Neural progenitor cell (in vitro differentiated cells): ENCODE measurements at regions not wholly inside any gene's neighbourhood (a gene's known extent, or its start where the extent isn't known, plus 50 kb on each side); places are given as distances from the start of the nearest gene placed in this dataset.

Source experiments
- DNase-seq: peaks from one replicate; pipeline ENCODE4 v3.0.0-alpha.2; 2016; ENCODE audit warnings: low spot score
- H2AFZ ChIP-seq: fragments of 200-600 bp; sonication (generic); replicated peaks from 2 replicates; pipeline ENCODE4 v1.6.1; 2016; ENCODE audit warnings: antibody characterized with exemption
- H3F3A ChIP-seq: fragments of 200-600 bp; sonication (generic); 2 replicates; pipeline ENCODE4 v1.6.1; 2016; ENCODE audit warnings: antibody characterized with exemption, low read depth
- H3K27ac ChIP-seq: fragments of 200-600 bp; sonication (generic); 2 replicates; pipeline ENCODE4 v1.5.1; 2016; ENCODE audit warnings: mild to moderate bottlenecking
- H3K27me3 ChIP-seq: fragments of 200-600 bp; sonication (generic); 2 replicates; pipeline ENCODE4 v1.6.1; 2016; ENCODE audit warnings: mild to moderate bottlenecking, moderate library complexity
- H3K36me3 ChIP-seq: fragments of 200-600 bp; sonication (generic); 2 replicates; pipeline ENCODE4 v1.5.1; 2016
- H3K4me1 ChIP-seq: fragments of 200-600 bp; sonication (generic); 2 replicates; pipeline ENCODE4 v1.6.1; 2016; ENCODE audit warnings: mixed run types
- H3K4me2 ChIP-seq: fragments of 200-600 bp; sonication (generic); 2 replicates; pipeline ENCODE4 v1.6.1; 2016
- H3K4me3 ChIP-seq: fragments of 200-600 bp; sonication (generic); 2 replicates; pipeline ENCODE4 v1.5.1; 2016
- H3K79me2 ChIP-seq: fragments of 200-600 bp; sonication (generic); 2 replicates; pipeline ENCODE4 v1.6.1; 2016; ENCODE audit warnings: low read depth
- H3K9ac ChIP-seq: fragments of 200-600 bp; sonication (generic); 2 replicates; pipeline ENCODE4 v1.6.1; 2016
- H3K9me3 ChIP-seq: fragments of 200-600 bp; sonication (generic); 2 replicates; pipeline ENCODE4 v1.5.1; 2016; ENCODE audit warnings: low read depth
- H4K20me1 ChIP-seq: fragments of 200-600 bp; sonication (generic); 2 replicates; pipeline ENCODE4 v1.6.1; 2016; ENCODE audit warnings: low read depth
- H3K27ac Mint-ChIP-seq: 3 replicates; pipeline ENCODE4 v1.8.0; 2021; ENCODE audit warnings: mixed read lengths
- H3K27me3 Mint-ChIP-seq: 2 replicates; pipeline ENCODE4 v1.8.0; 2022; ENCODE audit warnings: low read depth, mild to moderate bottlenecking, inconsistent platforms, moderate library complexity, mixed read lengths; ENCODE audit not compliant: insufficient read depth
- H3K36me3 Mint-ChIP-seq: 3 replicates; pipeline ENCODE4 v1.8.0; 2021; ENCODE audit warnings: mixed read lengths
- H3K4me1 Mint-ChIP-seq: 3 replicates; pipeline ENCODE4 v1.8.0; 2021; ENCODE audit warnings: mixed read lengths
- H3K4me3 Mint-ChIP-seq: 3 replicates; pipeline ENCODE4 v1.8.0; 2021; ENCODE audit warnings: mild to moderate bottlenecking, moderate library complexity, mixed read lengths
- H3K9me3 Mint-ChIP-seq: 3 replicates; pipeline ENCODE4 v1.8.0; 2020; ENCODE audit warnings: mixed read lengths
- EZH2 ChIP-seq: fragments of 200-600 bp; sonication (generic); IDR thresholded peaks from 2 replicates; pipeline ENCODE4 v1.6.1; 2017; ENCODE audit warnings: antibody characterized with exemption, mild to moderate bottlenecking, moderate library complexity
- EZH2phosphoT487 ChIP-seq: fragments of 200-600 bp; sonication (generic); IDR thresholded peaks from 2 replicates; pipeline ENCODE4 v1.6.1; 2017; ENCODE audit warnings: antibody characterized with exemption
- TF ChIP-seq, protein P1 (sequence below): fragments of 200-600 bp; sonication (generic); IDR thresholded peaks from 2 replicates; pipeline ENCODE4 v1.5.1; 2017; ENCODE audit warnings: antibody characterized with exemption, mild to moderate bottlenecking

- Histone ChIP-seq H3K27me3 (no peaks in the 10 kb centered on the region), H3K4me1 (peaks cover 22% of the 10 kb centered on the region), H3K9ac (no peak overlapping the region), H3K4me3 (no peak overlapping the region), H3K79me2 (no peaks in the 10 kb centered on the region), H3K4me2 (peak overlapping the region; percentile 15), H3K9me3 (no peaks in the 10 kb centered on the region), H2AFZ (peak overlapping the region; percentile 23), H3K27ac (peak overlapping the region; percentile 7), H4K20me1 (no peaks in the 10 kb centered on the region), H3F3A (peaks cover 5% of the 10 kb centered on the region), H3K36me3 (no peaks in the 10 kb centered on the region)
- Mint-ChIP-seq H3K36me3 (no peaks in the 10 kb centered on the region), H3K27me3 (no peaks in the 10 kb centered on the region), H3K4me1 (peaks cover 2% of the 10 kb centered on the region), H3K27ac (no peak overlapping the region), H3K9me3 (no peaks in the 10 kb centered on the region), H3K4me3 (no peak overlapping the region)
- TF ChIP-seq, protein P1, sequence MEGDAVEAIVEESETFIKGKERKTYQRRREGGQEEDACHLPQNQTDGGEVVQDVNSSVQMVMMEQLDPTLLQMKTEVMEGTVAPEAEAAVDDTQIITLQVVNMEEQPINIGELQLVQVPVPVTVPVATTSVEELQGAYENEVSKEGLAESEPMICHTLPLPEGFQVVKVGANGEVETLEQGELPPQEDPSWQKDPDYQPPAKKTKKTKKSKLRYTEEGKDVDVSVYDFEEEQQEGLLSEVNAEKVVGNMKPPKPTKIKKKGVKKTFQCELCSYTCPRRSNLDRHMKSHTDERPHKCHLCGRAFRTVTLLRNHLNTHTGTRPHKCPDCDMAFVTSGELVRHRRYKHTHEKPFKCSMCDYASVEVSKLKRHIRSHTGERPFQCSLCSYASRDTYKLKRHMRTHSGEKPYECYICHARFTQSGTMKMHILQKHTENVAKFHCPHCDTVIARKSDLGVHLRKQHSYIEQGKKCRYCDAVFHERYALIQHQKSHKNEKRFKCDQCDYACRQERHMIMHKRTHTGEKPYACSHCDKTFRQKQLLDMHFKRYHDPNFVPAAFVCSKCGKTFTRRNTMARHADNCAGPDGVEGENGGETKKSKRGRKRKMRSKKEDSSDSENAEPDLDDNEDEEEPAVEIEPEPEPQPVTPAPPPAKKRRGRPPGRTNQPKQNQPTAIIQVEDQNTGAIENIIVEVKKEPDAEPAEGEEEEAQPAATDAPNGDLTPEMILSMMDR, result no peak
- TF ChIP-seq EZH2 (no peak), EZH2phosphoT487 (no peak)
- DNase-seq, result peak; percentile 39
Measured at GRCh38 chr5:112669328-112669963, 68.2 kb upstream of the APC start.

DNA sequence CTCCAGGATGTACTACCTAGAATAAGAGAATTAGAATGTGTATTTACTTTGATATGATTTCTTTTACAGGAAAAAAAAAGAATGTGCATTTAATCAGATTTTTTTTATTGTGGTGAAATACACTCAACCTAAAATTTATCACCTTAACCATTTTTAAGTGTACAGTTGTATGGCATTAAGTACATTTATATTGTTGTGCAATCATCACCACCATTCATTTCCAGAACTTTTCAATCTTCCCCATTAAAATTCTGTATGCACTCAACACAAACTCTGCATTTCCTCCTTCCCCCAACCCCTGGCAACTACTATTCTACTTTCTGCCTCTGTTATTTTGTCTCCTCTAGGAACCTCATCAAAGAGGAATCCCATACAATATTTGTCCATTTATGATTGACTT is 66.0 kb upstream of the APC start:
- no peaks in the 10 kb centered on the region for H3K36me3 Mint-ChIP-seq
- no peaks in the 10 kb centered on the region for H3K79me2 ChIP-seq
- H3K36me3 ChIP-seq, result no peaks in the 10 kb centered on the region
- peaks cover 2% of the 10 kb centered on the region for H3K4me1 Mint-ChIP-seq
- no peak overlapping the region for H3K4me2 ChIP-seq
- no peaks in the 10 kb centered on the region for H3K27me3 ChIP-seq
- no peak overlapping the region for H3K9ac ChIP-seq
- H3K4me1 ChIP-seq, result peaks cover 22% of the 10 kb centered on the region
- no peaks in the 10 kb centered on the region for H3K9me3 Mint-ChIP-seq
- H3K4me3 ChIP-seq, result no peak overlapping the region
- peaks cover 5% of the 10 kb centered on the region for H3F3A ChIP-seq
- H3K27ac Mint-ChIP-seq, result no peak overlapping the region
- no peak overlapping the region for H3K4me3 Mint-ChIP-seq
- H2AFZ ChIP-seq, result no peak overlapping the region
- H3K9me3 ChIP-seq, result no peaks in the 10 kb centered on the region
- no peak for DNase-seq
- H3K27ac ChIP-seq, result no peak overlapping the region
- H3K27me3 Mint-ChIP-seq, result no peaks in the 10 kb centered on the region
- TF ChIP-seq EZH2, result no peak
- TF ChIP-seq, protein P1, result no peak
- TF ChIP-seq EZH2phosphoT487, result no peak
- H4K20me1 ChIP-seq, result no peaks in the 10 kb centered on the region

DNA sequence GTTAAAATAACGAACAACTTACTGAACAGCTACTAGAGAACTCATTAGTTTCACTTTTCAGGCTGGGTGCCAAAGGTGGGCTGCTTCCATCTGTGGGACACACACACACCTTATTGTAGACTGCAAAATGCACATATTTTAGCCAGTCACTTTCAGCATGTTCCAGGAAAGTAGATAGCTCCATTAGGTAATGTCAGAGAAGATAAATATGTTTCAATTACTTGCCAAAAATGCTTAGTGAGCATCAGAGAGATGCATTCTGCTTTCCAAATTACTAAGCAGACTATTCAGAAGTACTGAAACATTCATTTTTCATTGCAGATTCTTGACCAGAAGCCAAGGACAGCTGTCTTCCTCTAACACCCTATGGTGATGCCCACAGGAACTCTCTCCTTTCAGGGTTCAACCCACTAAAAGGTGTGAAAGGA is 56.2 kb upstream of the APC start:
- Histone ChIP-seq H3K36me3 (no peaks in the 10 kb centered on the region), H4K20me1 (no peaks in the 10 kb centered on the region), H3K4me1 (peaks cover 2% of the 10 kb centered on the region), H2AFZ (no peak overlapping the region), H3K27ac (no peak overlapping the region), H3K9me3 (no peaks in the 10 kb centered on the region), H3F3A (no peaks in the 10 kb centered on the region), H3K27me3 (no peaks in the 10 kb centered on the region), H3K4me3 (no peak overlapping the region), H3K79me2 (no peaks in the 10 kb centered on the region), H3K9ac (no peak overlapping the region), H3K4me2 (no peak overlapping the region)
- no peaks in the 10 kb centered on the region for H3K27me3 Mint-ChIP-seq
- DNase-seq, result no peak
- H3K36me3 Mint-ChIP-seq, result no peaks in the 10 kb centered on the region
- H3K9me3 Mint-ChIP-seq, result no peaks in the 10 kb centered on the region
- H3K4me1 Mint-ChIP-seq, result peaks cover 19% of the 10 kb centered on the region
- no peak overlapping the region for H3K4me3 Mint-ChIP-seq
- TF ChIP-seq EZH2, result no peak
- no peak for TF ChIP-seq EZH2phosphoT487
- TF ChIP-seq, protein P1, result no peak
- no peak overlapping the region for H3K27ac Mint-ChIP-seq
